PFSK-1 (cell line): ENCODE measurements at regions not wholly inside any gene's neighbourhood (a gene's known extent, or its start where the extent isn't known, plus 50 kb on each side); places are given as distances from the start of the nearest gene placed in this dataset.

Experiments used
- FOXP2 ChIP-seq: optimal IDR thresholded peaks from 2 replicates; pipeline ENCODE3; 2011; ENCODE audit warnings: borderline replicate concordance, control low read depth, inconsistent platforms; ENCODE audit not compliant: insufficient read depth; ENCODE audit errors: extremely low read length, extremely low read depth
- POLR2AphosphoS5 ChIP-seq: IDR thresholded peaks from 2 replicates; pipeline ENCODE4 v1.6.1; 2012; ENCODE audit warnings: low read depth, mild to moderate bottlenecking, control low read depth, low read length, moderate library complexity
- SIN3A ChIP-seq: IDR thresholded peaks from 2 replicates; pipeline ENCODE4 v1.6.1; 2012; ENCODE audit warnings: mild to moderate bottlenecking, low read length, moderate library complexity, borderline replicate concordance; ENCODE audit not compliant: insufficient read depth
- TAF1 ChIP-seq: IDR thresholded peaks from 2 replicates; pipeline ENCODE4 v1.6.1; 2012; ENCODE audit warnings: low read length, control low read depth, borderline replicate concordance; ENCODE audit not compliant: insufficient read depth
- TF ChIP-seq, protein P1 (sequence below), 2 experiments: IDR thresholded peaks; 2 replicates each; pipeline versions ENCODE4 v1.6.1 to v1.8.0; 2011 to 2012; ENCODE audit warnings: low read depth in 2 of 2, low read length in 2 of 2, control low read depth in 1 of 2, inconsistent platforms in 1 of 2, mild to moderate bottlenecking in 1 of 2, moderate library complexity in 1 of 2; ENCODE audit not compliant: insufficient read depth in 1 of 2

GRCh38 chr5:164966611-164967010 is 1461.2 kb downstream of the MAT2B start:
- TF ChIP-seq, protein P1, sequence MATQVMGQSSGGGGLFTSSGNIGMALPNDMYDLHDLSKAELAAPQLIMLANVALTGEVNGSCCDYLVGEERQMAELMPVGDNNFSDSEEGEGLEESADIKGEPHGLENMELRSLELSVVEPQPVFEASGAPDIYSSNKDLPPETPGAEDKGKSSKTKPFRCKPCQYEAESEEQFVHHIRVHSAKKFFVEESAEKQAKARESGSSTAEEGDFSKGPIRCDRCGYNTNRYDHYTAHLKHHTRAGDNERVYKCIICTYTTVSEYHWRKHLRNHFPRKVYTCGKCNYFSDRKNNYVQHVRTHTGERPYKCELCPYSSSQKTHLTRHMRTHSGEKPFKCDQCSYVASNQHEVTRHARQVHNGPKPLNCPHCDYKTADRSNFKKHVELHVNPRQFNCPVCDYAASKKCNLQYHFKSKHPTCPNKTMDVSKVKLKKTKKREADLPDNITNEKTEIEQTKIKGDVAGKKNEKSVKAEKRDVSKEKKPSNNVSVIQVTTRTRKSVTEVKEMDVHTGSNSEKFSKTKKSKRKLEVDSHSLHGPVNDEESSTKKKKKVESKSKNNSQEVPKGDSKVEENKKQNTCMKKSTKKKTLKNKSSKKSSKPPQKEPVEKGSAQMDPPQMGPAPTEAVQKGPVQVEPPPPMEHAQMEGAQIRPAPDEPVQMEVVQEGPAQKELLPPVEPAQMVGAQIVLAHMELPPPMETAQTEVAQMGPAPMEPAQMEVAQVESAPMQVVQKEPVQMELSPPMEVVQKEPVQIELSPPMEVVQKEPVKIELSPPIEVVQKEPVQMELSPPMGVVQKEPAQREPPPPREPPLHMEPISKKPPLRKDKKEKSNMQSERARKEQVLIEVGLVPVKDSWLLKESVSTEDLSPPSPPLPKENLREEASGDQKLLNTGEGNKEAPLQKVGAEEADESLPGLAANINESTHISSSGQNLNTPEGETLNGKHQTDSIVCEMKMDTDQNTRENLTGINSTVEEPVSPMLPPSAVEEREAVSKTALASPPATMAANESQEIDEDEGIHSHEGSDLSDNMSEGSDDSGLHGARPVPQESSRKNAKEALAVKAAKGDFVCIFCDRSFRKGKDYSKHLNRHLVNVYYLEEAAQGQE (IDR thresholded peaks at IDR 0.05; ENCODE audit: insufficient read depth in 1 of 2, low read depth in 2 of 2, low read length in 2 of 2) = no peak
- TF ChIP-seq FOXP2 (no peak), TAF1 (no peak), SIN3A (no peak), POLR2AphosphoS5 (no peak)

GRCh38 chr5:164967354-164967753 is 1461.9 kb downstream of the MAT2B start:
- no peak for TF ChIP-seq FOXP2
- TF ChIP-seq SIN3A = no peak
- TF ChIP-seq, protein P1 (IDR thresholded peaks at IDR 0.05; ENCODE audit: insufficient read depth in 1 of 2, low read depth in 2 of 2, low read length in 2 of 2) = no peak
- no peak for TF ChIP-seq TAF1
- no peak for TF ChIP-seq POLR2AphosphoS5

GRCh38 chr5:164972973-164973372 is 1467.6 kb downstream of the MAT2B start:
- TF ChIP-seq FOXP2 (no peak), SIN3A (no peak), POLR2AphosphoS5 (no peak), TAF1 (no peak)
- TF ChIP-seq, protein P1 (IDR thresholded peaks at IDR 0.05; ENCODE audit: insufficient read depth in 1 of 2, low read depth in 2 of 2, low read length in 2 of 2) = no peak

GRCh38 chr5:164975986-164976385 is 1470.6 kb downstream of the MAT2B start:
- TF ChIP-seq, protein P1 (IDR thresholded peaks at IDR 0.05; ENCODE audit: insufficient read depth in 1 of 2, low read depth in 2 of 2, low read length in 2 of 2) = no peak
- TF ChIP-seq TAF1 (no peak), SIN3A (no peak), POLR2AphosphoS5 (no peak), FOXP2 (no peak)

DNA sequence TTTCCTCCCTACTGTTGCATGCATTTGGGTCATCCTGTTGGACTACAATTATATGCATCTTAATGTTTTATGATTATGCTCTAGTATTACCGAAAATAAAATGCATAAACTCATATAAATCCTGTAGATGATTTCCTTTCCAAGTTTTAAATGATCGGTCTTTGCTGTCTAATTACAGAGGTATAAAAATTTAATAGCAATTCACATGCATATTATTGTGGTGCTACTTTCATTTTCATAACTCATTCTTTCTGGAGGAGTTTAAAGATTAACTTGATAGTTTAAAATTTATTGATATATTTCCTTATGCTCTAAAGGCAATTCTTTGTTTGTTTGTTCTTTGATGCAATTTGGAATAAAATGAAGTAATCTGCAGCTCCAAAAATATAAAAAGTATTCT is 1475.1 kb downstream of the MAT2B start:
- TF ChIP-seq SIN3A (no peak), POLR2AphosphoS5 (no peak), TAF1 (no peak), FOXP2 (no peak)
- TF ChIP-seq, protein P1 (IDR thresholded peaks at IDR 0.05; ENCODE audit: insufficient read depth in 1 of 2, low read depth in 2 of 2, low read length in 2 of 2) = no peak
